ENCODE measurements at regions not wholly inside any gene's neighbourhood (a gene's known extent, or its start where the extent isn't known, plus 50 kb on each side); places are given as distances from the start of the nearest gene placed in this dataset.

DNA sequence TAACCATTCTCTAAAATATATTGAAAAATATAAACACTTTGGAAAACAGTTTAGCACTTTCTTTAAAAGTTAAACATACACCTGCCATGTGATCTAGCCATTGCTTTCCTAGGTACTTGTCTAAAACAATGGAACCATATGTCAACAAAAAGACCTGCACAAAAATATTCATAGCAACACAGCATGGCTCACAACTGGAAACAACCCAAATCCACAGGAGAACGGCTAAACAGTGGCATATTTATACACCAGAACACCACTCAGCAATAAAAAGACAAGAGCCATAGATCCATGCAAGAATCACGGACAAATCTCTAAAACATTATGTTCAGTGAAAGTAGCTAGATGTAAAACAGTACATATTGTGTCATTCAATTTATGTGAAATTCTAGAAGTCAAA, 221.3 kb upstream of the UBE2E2 start:
- TF ChIP-seq CTCF (IDR thresholded peaks at IDR 0.05; ENCODE audit: low read length) (no peak), EZH2 (IDR thresholded peaks at IDR 0.05; ENCODE audit: borderline replicate concordance, low read length) (no peak)
